ENCODE measurements at regions not wholly inside any gene's neighbourhood (a gene's known extent, or its start where the extent isn't known, plus 50 kb on each side); places are given as distances from the start of the nearest gene placed in this dataset.

DNA sequence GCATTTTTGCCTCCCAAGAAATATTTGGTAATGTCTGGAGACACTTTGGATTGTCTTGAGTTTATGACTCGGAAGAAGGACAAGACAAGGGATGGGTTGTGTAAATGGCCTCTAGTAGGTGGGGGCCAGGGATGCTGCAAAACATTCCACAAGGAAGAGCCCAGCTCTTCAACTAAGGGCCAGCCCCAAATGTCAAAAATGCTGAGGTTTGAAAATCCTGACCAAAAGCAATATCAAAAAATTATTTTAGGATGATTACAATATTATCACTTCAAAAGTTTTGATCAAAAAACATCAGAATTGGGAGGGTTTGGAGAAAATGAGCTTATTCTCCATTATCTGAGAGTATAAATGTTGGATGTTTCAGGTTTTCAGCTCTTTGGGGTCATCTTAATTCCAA lies 248.9 kb upstream of the SLC24A2 start:
- Mint-ChIP-seq H3K9me3 (no peaks in the 10 kb centered on the region), H3K4me1 (ENCODE audit: low read depth) (peaks cover 8% of the 10 kb centered on the region), H3K4me3 (no peak overlapping the region), H3K27me3 (no peaks in the 10 kb centered on the region), H3K36me3 (ENCODE audit: low read depth) (no peaks in the 10 kb centered on the region), H3K27ac (no peak overlapping the region)
- POLR2A ChIA-PET = no interaction called here
- TF ChIP-seq, protein P1, sequence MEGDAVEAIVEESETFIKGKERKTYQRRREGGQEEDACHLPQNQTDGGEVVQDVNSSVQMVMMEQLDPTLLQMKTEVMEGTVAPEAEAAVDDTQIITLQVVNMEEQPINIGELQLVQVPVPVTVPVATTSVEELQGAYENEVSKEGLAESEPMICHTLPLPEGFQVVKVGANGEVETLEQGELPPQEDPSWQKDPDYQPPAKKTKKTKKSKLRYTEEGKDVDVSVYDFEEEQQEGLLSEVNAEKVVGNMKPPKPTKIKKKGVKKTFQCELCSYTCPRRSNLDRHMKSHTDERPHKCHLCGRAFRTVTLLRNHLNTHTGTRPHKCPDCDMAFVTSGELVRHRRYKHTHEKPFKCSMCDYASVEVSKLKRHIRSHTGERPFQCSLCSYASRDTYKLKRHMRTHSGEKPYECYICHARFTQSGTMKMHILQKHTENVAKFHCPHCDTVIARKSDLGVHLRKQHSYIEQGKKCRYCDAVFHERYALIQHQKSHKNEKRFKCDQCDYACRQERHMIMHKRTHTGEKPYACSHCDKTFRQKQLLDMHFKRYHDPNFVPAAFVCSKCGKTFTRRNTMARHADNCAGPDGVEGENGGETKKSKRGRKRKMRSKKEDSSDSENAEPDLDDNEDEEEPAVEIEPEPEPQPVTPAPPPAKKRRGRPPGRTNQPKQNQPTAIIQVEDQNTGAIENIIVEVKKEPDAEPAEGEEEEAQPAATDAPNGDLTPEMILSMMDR (IDR thresholded peaks at IDR 0.05) = no peak
- ATAC-seq (ENCODE audit: poor library complexity) (no peak), DNase-seq (no peak)
- H3K4me3 ChIP-seq (ENCODE audit: low read length) = no peak overlapping the region
- H3K4me1 ChIP-seq (ENCODE audit: insufficient read depth, low read length) = peaks cover 6% of the 10 kb centered on the region
- intact Hi-C loops (cut with DNase I, micrococcal nuclease) = loop anchor here in 1 of 2 experiments (2.0 kb wide), 1 partner anchor 21 kb away; no protein-coding TSS in a partner anchor
- CTCF ChIA-PET = no interaction called here
- H3K27ac ChIP-seq (ENCODE audit: low read depth in 1 of 2, low read length in 2 of 2) = no peak overlapping the region
- H3K9me3 ChIP-seq (ENCODE audit: control insufficient read depth in 1 of 2, insufficient read depth in 1 of 2, low read length in 2 of 2) = no peaks in the 10 kb centered on the region
- no peaks in the 10 kb centered on the region for H3K27me3 ChIP-seq (ENCODE audit: control insufficient read depth in 1 of 2, insufficient read depth in 2 of 2, low read length in 2 of 2)
- no peaks in the 10 kb centered on the region for H3K36me3 ChIP-seq (ENCODE audit: insufficient read depth, low read length)

DNA sequence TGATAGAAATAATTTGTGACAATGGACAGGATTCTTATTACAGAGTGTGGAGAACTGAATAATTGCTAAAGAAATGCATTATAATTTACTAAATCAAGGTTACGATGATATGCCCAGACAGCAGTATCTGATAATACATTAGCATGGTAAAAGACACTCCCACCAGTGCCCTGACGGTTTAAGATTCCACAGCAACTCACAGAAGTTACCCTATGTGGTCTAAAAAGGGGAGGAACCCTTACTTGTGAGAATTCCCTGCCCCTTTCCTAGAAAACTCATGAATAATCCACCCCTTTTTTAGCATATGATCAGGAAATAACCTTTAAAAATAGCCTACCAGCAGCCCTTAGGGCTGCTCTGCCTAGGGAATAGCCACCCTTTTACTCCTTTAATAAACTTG lies 244.7 kb upstream of the SLC24A2 start:
- TF ChIP-seq, protein P1 (IDR thresholded peaks at IDR 0.05) = no peak
- Mint-ChIP-seq H3K4me1 (ENCODE audit: low read depth) (no peaks in the 10 kb centered on the region), H3K4me3 (no peak overlapping the region), H3K9me3 (no peaks in the 10 kb centered on the region), H3K36me3 (ENCODE audit: low read depth) (no peaks in the 10 kb centered on the region), H3K27ac (no peak overlapping the region), H3K27me3 (no peaks in the 10 kb centered on the region)
- no peaks in the 10 kb centered on the region for H3K4me1 ChIP-seq (ENCODE audit: insufficient read depth, low read length)
- no peak for ATAC-seq (ENCODE audit: poor library complexity)
- ChIA-PET POLR2A (no interaction called here), CTCF (no interaction called here)
- no peaks in the 10 kb centered on the region for H3K36me3 ChIP-seq (ENCODE audit: insufficient read depth, low read length)
- no peak overlapping the region for H3K27ac ChIP-seq (ENCODE audit: low read depth in 1 of 2, low read length in 2 of 2)
- H3K9me3 ChIP-seq (ENCODE audit: control insufficient read depth in 1 of 2, insufficient read depth in 1 of 2, low read length in 2 of 2) = no peaks in the 10 kb centered on the region
- intact Hi-C loops (cut with DNase I, micrococcal nuclease) = no loop called here
- no peaks in the 10 kb centered on the region for H3K27me3 ChIP-seq (ENCODE audit: control insufficient read depth in 1 of 2, insufficient read depth in 2 of 2, low read length in 2 of 2)
- no peak for DNase-seq
- H3K4me3 ChIP-seq (ENCODE audit: low read length) = no peak overlapping the region

DNA sequence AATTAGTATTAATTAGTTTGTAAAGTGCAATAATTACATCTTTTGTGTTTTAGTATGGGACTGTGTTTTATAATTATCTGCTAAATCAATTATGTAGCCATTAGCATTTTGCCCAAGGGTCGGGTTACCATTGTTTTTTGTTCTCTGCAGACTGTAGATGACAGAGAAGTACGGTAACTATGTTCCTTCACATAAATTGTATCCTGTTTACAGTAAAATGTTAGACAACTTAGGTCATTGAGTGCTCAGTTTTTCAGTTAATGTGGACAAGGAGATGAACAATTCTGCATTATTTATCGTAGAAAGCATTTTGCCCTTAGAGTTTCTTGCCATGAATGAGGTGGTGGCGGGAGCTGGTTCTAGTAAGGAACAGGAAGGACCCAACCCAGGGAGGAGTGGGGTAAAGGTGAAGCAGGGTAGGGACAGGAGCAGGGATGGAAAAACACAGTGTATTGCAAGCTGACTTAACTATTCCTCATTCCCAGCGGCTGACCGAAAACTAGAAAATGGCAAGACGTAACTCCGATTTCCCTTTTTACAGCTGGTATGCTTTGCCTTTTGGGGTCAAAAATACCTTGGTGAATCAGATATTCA lies 243.7 kb upstream of the SLC24A2 start:
- TF ChIP-seq, protein P1 (IDR thresholded peaks at IDR 0.05) = no peak
- no peaks in the 10 kb centered on the region for H3K27me3 Mint-ChIP-seq
- no peaks in the 10 kb centered on the region for H3K4me1 ChIP-seq (ENCODE audit: insufficient read depth, low read length)

More for the DNA sequence above, 243.7 kb upstream of the SLC24A2 start:
- ATAC-seq (ENCODE audit: poor library complexity) = no peak
- Histone ChIP-seq H3K27me3 (ENCODE audit: control insufficient read depth in 1 of 2, insufficient read depth in 2 of 2, low read length in 2 of 2) (no peaks in the 10 kb centered on the region), H3K36me3 (ENCODE audit: insufficient read depth, low read length) (no peaks in the 10 kb centered on the region), H3K9me3 (ENCODE audit: control insufficient read depth in 1 of 2, insufficient read depth in 1 of 2, low read length in 2 of 2) (no peaks in the 10 kb centered on the region), H3K4me3 (ENCODE audit: low read length) (no peak overlapping the region), H3K27ac (ENCODE audit: low read depth in 1 of 2, low read length in 2 of 2) (no peak overlapping the region)
- DNase-seq = no peak
- H3K4me1 Mint-ChIP-seq (ENCODE audit: low read depth) = no peaks in the 10 kb centered on the region
- intact Hi-C loops (cut with DNase I, micrococcal nuclease) = no loop called here
- no peaks in the 10 kb centered on the region for H3K36me3 Mint-ChIP-seq (ENCODE audit: low read depth)
- no peak overlapping the region for H3K4me3 Mint-ChIP-seq
- ChIA-PET CTCF (no interaction called here), POLR2A (no interaction called here)
- no peak overlapping the region for H3K27ac Mint-ChIP-seq
- no peaks in the 10 kb centered on the region for H3K9me3 Mint-ChIP-seq
